ENCODE measurements at regions not wholly inside any gene's neighbourhood (a gene's known extent, or its start where the extent isn't known, plus 50 kb on each side); places are given as distances from the start of the nearest gene placed in this dataset.

GRCh38 chr2:124988111-124988510 lies 963.0 kb downstream of the CNTNAP5 start:
- no peak overlapping the region for H3K4me3 ChIP-seq
- H3K27me3 ChIP-seq, result no peaks in the 10 kb centered on the region
- peaks cover 0 to 9% (median 0%) of the 10 kb centered on the region in 4 donors for H3K9me3 ChIP-seq
- intact Hi-C loops (cut with DNase I; ENCODE audit: low total_unique reads), result no loop called here
- no peak for TF ChIP-seq CTCF (IDR thresholded peaks at IDR 0.05)
- TF ChIP-seq POLR2AphosphoS5 (IDR thresholded peaks at IDR 0.05), result no peak
- TF ChIP-seq POLR2A (IDR thresholded peaks at IDR 0.05), result no peak
- TF ChIP-seq EP300 (IDR thresholded peaks at IDR 0.05), result no peak
- no peak for DNase-seq
- 85 to 98% (median 95%) methylated on average over 2 of the region's 2 CpGs for WGBS, 5 donors
- no peak overlapping the region for H3K27ac ChIP-seq
- H3K4me1 ChIP-seq, result no peaks in the 10 kb centered on the region
- H3K36me3 ChIP-seq, result no peaks in the 10 kb centered on the region

- WGBS, 5 donors, result 96 to 98% (median 97%) methylated on average over 3 of the region's 3 CpGs
- Histone ChIP-seq H3K36me3 (no peaks in the 10 kb centered on the region), H3K27me3 (no peaks in the 10 kb centered on the region), H3K4me3 (no peak overlapping the region), H3K9me3 (peaks cover 0 to 9% (median 0%) of the 10 kb centered on the region in 4 donors), H3K27ac (no peak overlapping the region), H3K4me1 (no peaks in the 10 kb centered on the region)
- no peak for DNase-seq
- TF ChIP-seq EP300 (IDR thresholded peaks at IDR 0.05) (no peak), CTCF (IDR thresholded peaks at IDR 0.05) (no peak), POLR2AphosphoS5 (IDR thresholded peaks at IDR 0.05) (no peak), POLR2A (IDR thresholded peaks at IDR 0.05) (no peak)
- intact Hi-C loops (cut with DNase I; ENCODE audit: low total_unique reads), result no loop called here
These were observed 963.7 kb downstream of the CNTNAP5 start for GRCh38 chr2:124988794-124989193.

- no peak for DNase-seq
- no peaks in the 10 kb centered on the region for H3K4me1 ChIP-seq
- no peak overlapping the region for H3K4me3 ChIP-seq
- no peaks in the 10 kb centered on the region for H3K9me3 ChIP-seq
- TF ChIP-seq CTCF (IDR thresholded peaks at IDR 0.05), result no peak
- TF ChIP-seq POLR2AphosphoS5 (IDR thresholded peaks at IDR 0.05), result no peak
- TF ChIP-seq POLR2A (IDR thresholded peaks at IDR 0.05), result no peak
- no peak for TF ChIP-seq EP300 (IDR thresholded peaks at IDR 0.05)
- no peak overlapping the region for H3K27ac ChIP-seq
- 72 to 78% (median 77%) methylated on average over 4 of the region's 4 CpGs for WGBS, 5 donors
- H3K36me3 ChIP-seq, result no peaks in the 10 kb centered on the region
- intact Hi-C loops (cut with DNase I; ENCODE audit: low total_unique reads), result no loop called here
- no peaks in the 10 kb centered on the region for H3K27me3 ChIP-seq
These were observed 968.7 kb downstream of the CNTNAP5 start for GRCh38 chr2:124993809-124994208.

GRCh38 chr2:124995185-124995912 lies 970.3 kb downstream of the CNTNAP5 start:
- no peak overlapping the region for H3K27ac ChIP-seq
- DNase-seq, result no peak
- no peaks in the 10 kb centered on the region for H3K27me3 ChIP-seq
- intact Hi-C loops (cut with DNase I; ENCODE audit: low total_unique reads), result no loop called here
- H3K4me3 ChIP-seq, result no peak overlapping the region
- TF ChIP-seq POLR2AphosphoS5 (IDR thresholded peaks at IDR 0.05) (no peak), CTCF (IDR thresholded peaks at IDR 0.05) (no peak), POLR2A (IDR thresholded peaks at IDR 0.05) (no peak)
- H3K9me3 ChIP-seq, result no peaks in the 10 kb centered on the region
- 70 to 90% (median 85%) methylated on average over 6 of the region's 6 CpGs for WGBS, 5 donors
- H3K4me1 ChIP-seq, result no peaks in the 10 kb centered on the region
- no peaks in the 10 kb centered on the region for H3K36me3 ChIP-seq

All from stomach (tissue), 8 donors.